Body of pancreas (tissue), 4 donors: ENCODE measurements at regions not wholly inside any gene's neighbourhood (a gene's known extent, or its start where the extent isn't known, plus 50 kb on each side); places are given as distances from the start of the nearest gene placed in this dataset.
"Not testable (repeated sequence)": the region's sequence is repeated elsewhere in the genome, so short reads cannot be mapped to it uniquely, and the experiment has no call there.

ENCODE experiments used
- CTCF ChIP-seq, 7 experiments: fragments of 450-650 bp in 4 of 7; fragments of 200-600 bp in 3 of 7; sonication (generic) in 3 of 7; IDR thresholded peaks; one replicate each; pipeline ENCODE4 v1.5.1; 2016 to 2019; ENCODE audit warnings: antibody characterized with exemption in 7 of 7
- POLR2A ChIP-seq, 3 donors: fragments of 450-650 bp; IDR thresholded peaks; one replicate each; pipeline ENCODE4 v1.6.1; 2016; ENCODE audit warnings: antibody characterized with exemption in 3 of 3, mild to moderate bottlenecking in 2 of 3

DNA sequence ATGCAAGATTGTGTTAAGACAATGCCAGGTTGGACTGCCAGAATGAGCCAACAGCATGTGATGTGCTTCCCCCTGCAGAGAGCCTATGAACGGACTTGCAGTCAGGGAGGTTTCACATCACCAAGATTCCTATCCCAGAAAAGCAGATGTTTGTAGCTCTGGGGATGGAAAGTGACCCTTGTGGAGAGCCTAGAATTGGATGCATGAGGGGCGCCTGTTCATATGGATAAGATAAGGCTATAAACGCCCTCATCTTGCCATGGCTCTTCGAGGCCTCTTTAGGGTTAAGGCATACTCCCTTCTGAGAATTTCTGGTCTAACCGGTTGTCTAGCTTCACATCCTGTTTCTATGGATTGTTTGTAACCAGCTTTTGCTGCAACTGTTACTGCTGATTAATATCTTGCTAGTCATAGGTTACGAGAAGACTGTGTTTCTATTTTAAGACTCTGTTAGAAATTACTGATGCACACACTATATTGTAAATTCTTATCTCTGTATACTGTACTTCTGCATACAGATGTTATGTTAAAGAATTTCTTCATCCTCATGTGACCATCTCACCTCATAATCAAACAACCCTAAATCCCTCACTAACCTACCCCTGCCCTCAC lies 295.8 kb downstream of the PTGER3 start:
- not testable (repeated sequence) for TF ChIP-seq CTCF, POLR2A (IDR thresholded peaks at IDR 0.05)
